IPS DF 4.7 (cell line): ENCODE measurements at regions not wholly inside any gene's neighbourhood (a gene's known extent, or its start where the extent isn't known, plus 50 kb on each side); places are given as distances from the start of the nearest gene placed in this dataset.

Experiments used
- DNase-seq: peaks from one replicate; pipeline ENCODE4 v3.0.0-alpha.2; 2013; ENCODE audit warnings: low spot score; ENCODE audit errors: extremely low read depth

GRCh38 chr1:96962751-96963211 lies 241.2 kb downstream of the PTBP2 start:
- DNase-seq = no peak

DNA sequence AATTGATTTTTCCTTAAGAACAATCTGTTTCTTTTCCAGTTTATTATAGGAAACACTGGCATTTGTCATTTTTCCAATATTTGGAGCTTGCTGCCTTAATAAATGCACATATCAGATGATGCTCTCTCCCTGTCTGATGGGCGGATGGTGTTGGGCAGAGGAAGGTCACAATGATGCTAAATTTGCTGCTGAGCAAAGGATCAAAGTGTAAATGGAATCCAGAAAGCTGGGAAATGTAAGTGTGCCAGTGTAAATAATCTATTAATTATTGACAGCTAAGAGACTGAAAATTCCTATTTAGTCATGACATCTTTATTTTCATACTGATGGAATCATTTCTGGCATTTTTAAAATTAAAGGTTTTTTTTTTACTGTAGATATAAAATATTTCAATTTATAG lies 243.2 kb downstream of the PTBP2 start:
- no peak for DNase-seq

- peak; percentile 44 for DNase-seq
These were observed 245.1 kb downstream of the PTBP2 start for GRCh38 chr1:96966536-96967138.

- DNase-seq = no peak
These were observed 245.7 kb downstream of the PTBP2 start for GRCh38 chr1:96967311-96967710.

DNA sequence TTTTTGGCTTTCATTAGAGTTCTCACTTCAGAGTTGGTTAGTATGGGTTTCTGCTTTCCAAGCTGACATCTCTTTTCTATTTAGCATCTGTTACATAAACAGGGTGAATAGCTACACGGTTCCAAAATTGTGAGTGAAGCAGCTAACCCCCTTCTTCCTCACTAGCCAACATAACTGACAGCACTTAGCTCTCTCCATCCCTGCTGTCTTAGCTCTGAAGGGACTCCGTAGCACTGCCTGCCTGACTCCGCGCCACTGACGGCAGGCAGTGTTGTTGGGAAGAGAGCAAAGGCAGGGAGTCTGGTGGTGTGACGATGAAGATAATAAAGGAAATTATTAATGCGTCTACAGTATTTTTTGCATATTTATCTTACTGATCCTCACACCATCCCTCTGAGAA lies 247.0 kb downstream of the PTBP2 start:
- DNase-seq = no peak

GRCh38 chr1:96968983-96969382 lies 247.4 kb downstream of the PTBP2 start:
- no peak for DNase-seq

GRCh38 chr1:96969656-96970163 lies 248.1 kb downstream of the PTBP2 start:
- DNase-seq = no peak

DNA sequence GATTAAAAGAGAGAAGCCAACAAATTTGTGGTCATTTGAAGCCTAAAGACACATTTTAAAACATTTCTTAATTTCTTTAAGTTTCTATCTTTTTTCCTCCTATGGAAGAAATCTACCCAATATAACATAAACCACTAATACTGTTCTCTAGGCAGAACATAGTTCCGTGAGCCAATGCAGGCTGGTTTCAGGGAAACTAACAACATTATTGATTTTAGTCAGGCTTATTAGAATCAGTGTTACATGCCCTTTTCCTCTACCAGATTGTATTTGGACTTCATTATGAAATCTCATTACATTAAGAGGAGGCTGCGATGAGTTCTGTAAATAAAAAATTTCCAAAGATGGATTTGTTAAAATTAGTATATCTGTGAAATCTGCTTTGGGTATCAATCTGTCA lies 249.9 kb downstream of the PTBP2 start:
- no peak for DNase-seq

DNA sequence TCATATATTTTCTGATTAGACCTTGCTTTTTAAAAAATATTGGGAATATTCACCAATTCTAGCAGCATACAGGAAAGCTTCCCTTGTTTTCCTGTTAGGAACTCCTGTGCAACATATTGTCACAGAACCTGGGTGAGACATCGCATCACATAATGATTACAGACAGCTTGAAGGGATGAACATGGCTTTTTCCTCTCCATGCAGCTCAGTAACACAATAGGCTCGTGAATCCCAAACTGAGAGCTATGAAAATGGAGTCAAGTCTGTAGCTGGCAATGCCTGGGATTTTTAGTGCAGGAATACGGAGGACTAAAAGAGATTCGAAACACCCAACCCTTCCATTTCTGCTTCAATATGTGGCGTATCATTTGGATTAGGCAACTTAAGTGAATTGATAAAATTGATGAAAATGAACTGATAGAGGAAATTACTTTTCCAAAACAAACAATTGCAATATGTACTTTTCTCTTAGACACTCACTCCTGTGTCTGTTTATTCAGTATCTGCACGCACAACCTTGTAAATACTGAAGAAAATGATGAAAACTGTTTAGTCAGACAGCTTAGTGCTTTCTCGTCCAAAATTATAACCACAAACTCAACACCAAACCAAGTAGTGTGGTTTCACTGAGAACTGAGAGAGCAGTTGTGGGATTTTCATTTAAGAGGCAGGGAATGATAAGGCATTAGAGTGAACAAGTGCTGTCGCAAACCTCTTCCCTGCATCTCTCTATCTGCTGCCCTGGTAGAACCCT lies 250.4 kb downstream of the PTBP2 start:
- no peak for DNase-seq

- DNase-seq = no peak
These were observed 252.0 kb downstream of the PTBP2 start for GRCh38 chr1:96973605-96974004.

- no peak for DNase-seq
These were observed 256.9 kb downstream of the PTBP2 start for GRCh38 chr1:96978444-96978843.

DNA sequence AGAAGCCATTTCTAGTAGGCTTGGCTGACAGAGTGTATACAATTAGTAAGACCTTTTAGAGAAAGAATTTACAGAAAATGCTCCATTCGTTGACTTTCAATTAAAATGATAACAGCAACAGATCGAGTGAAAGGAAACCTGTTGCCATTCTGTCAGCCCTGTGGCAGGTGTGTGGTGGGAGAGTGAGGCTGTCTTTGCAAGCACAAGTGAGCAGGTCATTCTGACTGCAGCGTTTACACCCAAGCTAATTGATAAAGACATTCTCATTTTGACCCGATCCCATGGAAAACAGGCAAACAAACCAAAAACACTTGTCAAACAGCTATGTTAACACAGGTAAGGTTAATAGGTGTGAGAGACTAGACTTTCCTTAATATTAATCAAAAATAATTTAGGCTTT lies 257.3 kb downstream of the PTBP2 start:
- no peak for DNase-seq

- DNase-seq = no peak
These were observed 258.0 kb downstream of the PTBP2 start for GRCh38 chr1:96979304-96980268.

GRCh38 chr1:96980448-96980847 lies 258.9 kb downstream of the PTBP2 start:
- DNase-seq = no peak

GRCh38 chr1:96981181-96981580 lies 259.6 kb downstream of the PTBP2 start:
- DNase-seq = no peak

DNA sequence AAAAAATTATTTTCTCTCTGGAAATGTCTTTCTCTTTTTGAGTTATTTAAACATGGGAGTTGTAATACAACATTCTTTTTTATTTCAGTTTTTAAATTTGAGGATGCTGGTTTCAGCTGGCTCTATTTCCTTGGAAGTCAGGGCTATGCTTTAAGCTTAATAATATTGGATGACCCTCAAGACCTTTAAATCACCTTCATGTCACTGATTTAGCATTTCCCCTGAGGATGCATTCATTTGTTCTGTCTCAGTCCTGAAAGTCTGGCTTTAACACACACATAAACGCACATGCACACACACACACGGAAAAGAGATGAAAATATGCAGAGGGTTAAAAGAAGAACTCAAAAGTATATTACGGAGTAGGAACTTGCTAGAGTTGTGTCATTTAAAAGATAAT lies 260.5 kb downstream of the PTBP2 start:
- no peak for DNase-seq

GRCh38 chr1:96983866-96984265 lies 262.3 kb downstream of the PTBP2 start:
- no peak for DNase-seq

GRCh38 chr1:96987186-96987703 lies 265.7 kb downstream of the PTBP2 start:
- no peak for DNase-seq

DNA sequence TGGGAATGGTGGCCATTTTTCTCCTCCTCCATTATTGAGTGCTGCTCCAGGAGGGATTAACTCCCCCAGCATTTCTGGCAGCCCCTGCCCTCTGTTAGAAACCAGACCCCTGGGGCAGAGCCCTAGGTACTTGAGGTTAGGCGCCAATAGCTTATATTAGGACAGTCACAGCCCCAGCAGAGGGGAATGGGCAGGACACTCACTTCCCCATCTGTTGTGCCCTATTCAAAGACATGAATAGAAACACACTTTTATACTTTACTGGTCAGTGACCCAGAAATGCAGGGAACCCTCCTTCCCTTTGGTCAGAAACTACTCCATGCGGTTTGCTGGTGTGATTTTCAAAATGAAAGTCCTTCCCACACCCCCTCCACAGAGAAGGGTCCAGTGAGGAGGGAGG lies 267.7 kb downstream of the PTBP2 start:
- no peak for DNase-seq

- no peak for DNase-seq
These were observed 268.6 kb downstream of the PTBP2 start for GRCh38 chr1:96990136-96990535.

DNA sequence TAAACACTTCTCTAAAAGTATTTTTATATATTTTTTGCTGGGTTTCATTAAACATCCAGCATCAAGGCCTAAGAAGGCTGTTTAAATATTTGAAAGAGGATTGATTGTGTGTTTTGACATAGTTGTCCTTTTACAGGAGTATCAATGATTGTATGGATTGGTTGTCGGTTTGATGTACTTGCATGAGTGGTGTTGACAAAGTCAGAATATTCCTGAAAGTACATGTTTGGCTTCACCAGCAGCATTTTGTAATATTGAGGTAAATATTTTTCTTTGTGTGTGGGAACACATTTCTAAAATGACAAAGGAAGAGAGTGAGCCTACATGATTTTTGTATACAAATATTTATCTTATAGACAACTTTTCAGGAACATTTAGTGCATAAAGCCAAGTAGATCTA lies 269.7 kb downstream of the PTBP2 start:
- DNase-seq = no peak

DNA sequence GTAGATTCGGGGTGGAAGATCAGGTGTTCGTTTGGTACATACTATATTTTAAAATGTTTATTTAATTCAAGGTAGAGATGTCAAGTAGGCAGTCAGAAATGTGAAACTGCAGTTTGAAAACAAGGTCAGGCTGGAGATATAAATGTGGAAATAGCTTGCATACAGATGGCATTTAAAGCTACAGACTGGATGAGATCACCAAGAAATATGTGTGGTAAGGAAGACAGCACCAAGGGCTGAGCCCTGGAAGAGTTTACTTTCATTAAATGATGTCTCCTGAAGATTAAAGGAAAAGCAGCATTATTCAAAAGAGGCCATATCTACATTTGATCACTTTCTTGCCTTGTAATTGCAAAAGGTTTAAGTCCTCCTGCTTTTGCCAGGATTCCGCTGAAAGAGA lies 271.3 kb downstream of the PTBP2 start:
- no peak for DNase-seq
